Kidney epithelial cell (primary cell): ENCODE measurements at regions not wholly inside any gene's neighbourhood (a gene's known extent, or its start where the extent isn't known, plus 50 kb on each side); places are given as distances from the start of the nearest gene placed in this dataset.
"Not testable (repeated sequence)": the region's sequence is repeated elsewhere in the genome, so short reads cannot be mapped to it uniquely, and the experiment has no call there.

Source experiments
- DNase-seq: peaks from one replicate; pipeline ENCODE4 v3.0.0-alpha.2; 2010; ENCODE audit warnings: low read depth
- H3K27me3 ChIP-seq: 2 replicates; pipeline ENCODE4 v1.6.0; 2011; ENCODE audit warnings: low read length; ENCODE audit not compliant: control insufficient read depth, insufficient read depth
- H3K36me3 ChIP-seq: 2 replicates; pipeline ENCODE4 v1.5.1; 2011; ENCODE audit warnings: low read length; ENCODE audit not compliant: control insufficient read depth, insufficient read depth
- H3K4me3 ChIP-seq: 2 replicates; pipeline ENCODE4 v1.5.1; 2011; ENCODE audit warnings: low read depth, mild to moderate bottlenecking, control low read depth, low read length
- TF ChIP-seq, protein P1 (sequence below): IDR thresholded peaks from 2 replicates; pipeline ENCODE4 v1.5.1; 2011; ENCODE audit warnings: mild to moderate bottlenecking, moderate library complexity, low read length, control low read depth, inconsistent platforms; ENCODE audit not compliant: insufficient read depth, poor library complexity, severe bottlenecking

- Histone ChIP-seq H3K27me3 (no peaks in the 10 kb centered on the region), H3K36me3 (no peaks in the 10 kb centered on the region), H3K4me3 (no peak overlapping the region)
- no peak for DNase-seq
- TF ChIP-seq, protein P1, sequence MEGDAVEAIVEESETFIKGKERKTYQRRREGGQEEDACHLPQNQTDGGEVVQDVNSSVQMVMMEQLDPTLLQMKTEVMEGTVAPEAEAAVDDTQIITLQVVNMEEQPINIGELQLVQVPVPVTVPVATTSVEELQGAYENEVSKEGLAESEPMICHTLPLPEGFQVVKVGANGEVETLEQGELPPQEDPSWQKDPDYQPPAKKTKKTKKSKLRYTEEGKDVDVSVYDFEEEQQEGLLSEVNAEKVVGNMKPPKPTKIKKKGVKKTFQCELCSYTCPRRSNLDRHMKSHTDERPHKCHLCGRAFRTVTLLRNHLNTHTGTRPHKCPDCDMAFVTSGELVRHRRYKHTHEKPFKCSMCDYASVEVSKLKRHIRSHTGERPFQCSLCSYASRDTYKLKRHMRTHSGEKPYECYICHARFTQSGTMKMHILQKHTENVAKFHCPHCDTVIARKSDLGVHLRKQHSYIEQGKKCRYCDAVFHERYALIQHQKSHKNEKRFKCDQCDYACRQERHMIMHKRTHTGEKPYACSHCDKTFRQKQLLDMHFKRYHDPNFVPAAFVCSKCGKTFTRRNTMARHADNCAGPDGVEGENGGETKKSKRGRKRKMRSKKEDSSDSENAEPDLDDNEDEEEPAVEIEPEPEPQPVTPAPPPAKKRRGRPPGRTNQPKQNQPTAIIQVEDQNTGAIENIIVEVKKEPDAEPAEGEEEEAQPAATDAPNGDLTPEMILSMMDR: no peak
Measured at GRCh38 chr9:99488131-99489059, 266.3 kb downstream of the SEC61B start.

DNA sequence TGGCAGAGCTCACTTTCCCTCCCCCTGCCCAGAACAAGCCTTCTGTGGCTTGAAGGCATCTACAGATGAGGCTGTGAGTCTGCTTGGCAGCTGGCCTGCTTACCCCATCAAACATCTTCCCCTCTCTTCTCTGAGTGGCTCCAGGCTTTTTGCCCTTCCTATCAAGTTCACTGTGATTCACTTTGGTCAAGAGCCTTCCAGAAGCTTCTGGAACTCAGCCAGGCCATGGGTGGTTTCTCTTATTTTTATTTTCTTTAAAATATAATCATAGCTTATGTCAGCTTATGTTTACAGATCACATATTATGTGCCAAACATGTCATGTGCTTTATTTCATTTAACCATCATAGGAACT lies 267.0 kb downstream of the SEC61B start:
- Histone ChIP-seq H3K27me3 (no peaks in the 10 kb centered on the region), H3K36me3 (no peaks in the 10 kb centered on the region), H3K4me3 (no peak overlapping the region)
- TF ChIP-seq, protein P1: no peak
- no peak for DNase-seq

- Histone ChIP-seq H3K36me3 (no peaks in the 10 kb centered on the region), H3K27me3 (no peaks in the 10 kb centered on the region), H3K4me3 (no peak overlapping the region)
- DNase-seq: no peak
- TF ChIP-seq, protein P1: no peak
Measured at GRCh38 chr9:99490729-99491128, 268.6 kb downstream of the SEC61B start.

DNA sequence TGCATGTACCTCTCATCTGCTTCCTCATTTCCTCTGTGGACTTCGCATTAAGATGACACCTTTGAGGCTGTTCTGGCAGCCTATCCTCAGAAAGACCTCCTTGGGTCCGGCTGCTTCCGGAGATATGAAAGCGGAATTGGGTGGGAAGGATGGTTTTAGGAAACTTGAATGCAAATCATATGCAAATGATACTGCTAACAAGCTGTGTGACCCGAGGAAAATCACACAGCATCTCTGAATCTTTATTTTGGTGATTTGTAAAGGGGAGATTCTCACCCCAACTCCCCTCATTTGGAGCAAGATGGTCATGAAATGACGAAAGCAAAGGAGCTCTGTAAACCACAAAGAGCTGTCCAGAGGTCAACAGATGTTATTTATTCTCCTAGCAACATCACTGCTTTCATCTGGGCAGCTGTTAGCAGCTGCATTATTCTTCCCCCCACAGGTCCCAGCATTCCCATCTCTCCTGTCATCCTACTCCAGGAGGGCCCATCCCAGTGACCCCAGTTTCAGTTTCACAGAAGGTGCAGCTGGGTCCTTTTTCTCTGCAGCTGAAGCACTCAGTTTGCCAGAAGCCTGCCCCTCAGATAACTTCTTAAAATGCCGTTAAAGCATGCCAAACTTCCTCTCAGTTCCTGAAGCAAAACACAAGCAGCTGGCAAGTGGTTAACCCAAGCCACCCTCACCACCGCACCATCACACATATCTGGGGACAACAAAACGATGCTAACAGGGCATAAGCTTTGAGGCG lies 269.5 kb downstream of the SEC61B start:
- Histone ChIP-seq H3K4me3 (no peak overlapping the region), H3K36me3 (no peaks in the 10 kb centered on the region), H3K27me3 (no peaks in the 10 kb centered on the region)
- TF ChIP-seq, protein P1: no peak
- no peak for DNase-seq

DNA sequence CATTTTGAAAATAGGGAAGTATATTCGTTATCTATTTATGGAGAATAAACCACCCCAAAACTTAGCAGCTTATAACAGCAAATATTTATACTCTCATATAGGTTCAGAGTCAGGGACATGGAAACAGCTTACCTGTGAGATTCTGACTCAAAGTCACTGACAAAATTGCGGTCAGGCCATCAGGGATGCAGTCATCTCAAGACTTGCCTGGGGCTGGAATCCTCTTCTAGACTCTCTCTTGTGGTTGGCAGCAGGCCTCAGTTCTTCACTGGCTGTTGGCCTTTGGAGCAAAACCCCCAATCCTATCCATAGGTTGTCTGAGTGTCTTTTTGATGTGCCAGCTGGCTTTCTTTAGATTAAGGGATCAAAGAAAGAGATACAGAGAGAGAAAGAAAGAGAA lies 275.6 kb downstream of the SEC61B start:
- TF ChIP-seq, protein P1: no peak
- no peaks in the 10 kb centered on the region for H3K36me3 ChIP-seq
- DNase-seq: no peak
- H3K27me3 ChIP-seq: no peaks in the 10 kb centered on the region
- no peak overlapping the region for H3K4me3 ChIP-seq

DNA sequence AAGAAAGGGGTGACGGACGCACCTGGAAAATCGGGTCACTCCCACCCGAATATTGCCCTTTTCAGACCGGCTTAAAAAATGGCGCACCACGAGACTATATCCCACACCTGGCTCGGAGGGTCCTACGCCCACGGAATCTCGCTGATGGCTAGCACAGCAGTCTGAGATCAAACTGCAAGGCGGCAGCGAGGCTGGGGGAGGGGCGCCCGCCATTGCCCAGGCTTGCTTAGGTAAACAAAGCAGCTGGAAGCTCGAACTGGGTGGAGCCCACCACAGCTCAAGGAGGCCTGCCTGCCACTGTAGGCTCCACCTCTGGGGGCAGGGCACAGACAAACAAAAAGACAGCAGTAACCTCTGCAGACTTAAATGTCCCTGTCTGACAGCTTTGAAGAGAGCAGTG lies 276.9 kb downstream of the SEC61B start:
- H3K27me3 ChIP-seq, DNase-seq, H3K4me3 ChIP-seq, H3K36me3 ChIP-seq: not testable (repeated sequence)
